Transverse colon (tissue), 4 donors: ENCODE measurements at regions not wholly inside any gene's neighbourhood (a gene's known extent, or its start where the extent isn't known, plus 50 kb on each side); places are given as distances from the start of the nearest gene placed in this dataset.

Source experiments
- POLR2A ChIP-seq: fragments of 450-650 bp; IDR thresholded peaks from one replicate; pipeline ENCODE4 v1.6.1; 2016; ENCODE audit warnings: antibody characterized with exemption, mild to moderate bottlenecking, moderate library complexity
- POLR2AphosphoS5 ChIP-seq, 3 donors: sonication (generic); formaldehyde crosslinking; IDR thresholded peaks; one replicate each; pipeline ENCODE4 v1.6.1; 2016; ENCODE audit warnings: antibody characterized with exemption in 3 of 3
- TF ChIP-seq, protein P1 (sequence below), 5 experiments: fragments of 200-600 bp in 3 of 5; fragments of 450-650 bp in 2 of 5; sonication (generic) in 3 of 5; IDR thresholded peaks; 1 replicate in 2 of 5; 2 replicates in 3 of 5; pipeline ENCODE4 v1.5.1; 2016 to 2017; ENCODE audit warnings: antibody characterized with exemption in 5 of 5, inconsistent platforms in 3 of 5, mild to moderate bottlenecking in 2 of 5, moderate library complexity in 1 of 5

DNA sequence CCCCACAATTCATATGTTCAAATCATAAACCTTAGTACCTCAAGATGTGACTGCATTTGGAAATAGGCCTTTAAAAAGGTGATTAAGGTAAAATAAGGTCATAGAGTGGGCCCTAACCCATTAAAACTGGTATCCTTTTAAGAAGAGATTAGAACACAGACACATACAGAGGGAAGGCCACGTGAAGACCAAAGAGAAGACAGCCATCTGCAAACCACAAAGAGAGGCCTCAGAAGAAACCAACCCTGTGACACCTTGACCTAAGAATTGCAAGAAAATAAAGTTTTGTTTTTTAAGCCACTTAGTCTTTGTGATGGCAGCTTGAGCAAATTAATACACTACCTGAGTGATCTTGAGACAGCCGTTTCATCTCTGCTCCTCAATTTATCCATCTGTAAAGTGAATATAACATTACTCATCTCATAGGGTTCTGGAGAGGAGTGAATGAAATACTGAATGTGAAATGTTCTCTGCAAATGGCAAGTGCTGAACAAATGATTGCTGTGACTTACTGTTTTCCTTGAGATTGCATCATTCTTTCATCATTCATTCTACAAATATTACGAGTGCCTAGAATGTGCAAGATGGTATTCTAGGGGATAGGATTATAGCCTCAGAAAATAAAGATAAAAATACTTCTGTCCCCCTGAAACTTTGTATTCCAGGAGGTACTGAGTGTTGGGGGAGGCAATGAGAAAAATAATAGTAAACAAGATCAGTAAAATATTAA is 222.0 kb upstream of the CDH13 start:
- TF ChIP-seq, protein P1, sequence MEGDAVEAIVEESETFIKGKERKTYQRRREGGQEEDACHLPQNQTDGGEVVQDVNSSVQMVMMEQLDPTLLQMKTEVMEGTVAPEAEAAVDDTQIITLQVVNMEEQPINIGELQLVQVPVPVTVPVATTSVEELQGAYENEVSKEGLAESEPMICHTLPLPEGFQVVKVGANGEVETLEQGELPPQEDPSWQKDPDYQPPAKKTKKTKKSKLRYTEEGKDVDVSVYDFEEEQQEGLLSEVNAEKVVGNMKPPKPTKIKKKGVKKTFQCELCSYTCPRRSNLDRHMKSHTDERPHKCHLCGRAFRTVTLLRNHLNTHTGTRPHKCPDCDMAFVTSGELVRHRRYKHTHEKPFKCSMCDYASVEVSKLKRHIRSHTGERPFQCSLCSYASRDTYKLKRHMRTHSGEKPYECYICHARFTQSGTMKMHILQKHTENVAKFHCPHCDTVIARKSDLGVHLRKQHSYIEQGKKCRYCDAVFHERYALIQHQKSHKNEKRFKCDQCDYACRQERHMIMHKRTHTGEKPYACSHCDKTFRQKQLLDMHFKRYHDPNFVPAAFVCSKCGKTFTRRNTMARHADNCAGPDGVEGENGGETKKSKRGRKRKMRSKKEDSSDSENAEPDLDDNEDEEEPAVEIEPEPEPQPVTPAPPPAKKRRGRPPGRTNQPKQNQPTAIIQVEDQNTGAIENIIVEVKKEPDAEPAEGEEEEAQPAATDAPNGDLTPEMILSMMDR (IDR thresholded peaks at IDR 0.05), result no peak
- no peak for TF ChIP-seq POLR2A
- no peak for TF ChIP-seq POLR2AphosphoS5 (IDR thresholded peaks at IDR 0.05)
